Loucy (cell line): ENCODE measurements at regions not wholly inside any gene's neighbourhood (a gene's known extent, or its start where the extent isn't known, plus 50 kb on each side); places are given as distances from the start of the nearest gene placed in this dataset.

Experiments
- EZH2phosphoT487 ChIP-seq: fragments of 200-600 bp; IDR thresholded peaks from 2 replicates; pipeline ENCODE4 v1.6.1; 2018; ENCODE audit warnings: antibody characterized with exemption, mild to moderate bottlenecking, moderate library complexity, borderline replicate concordance
- TF ChIP-seq, protein P1 (sequence below): fragments of 200-600 bp; sonication (generic); conservative IDR thresholded peaks from 2 replicates; pipeline ENCODE4 v1.5.1; 2014; ENCODE audit warnings: mild to moderate bottlenecking, antibody characterized with exemption, low read length

DNA sequence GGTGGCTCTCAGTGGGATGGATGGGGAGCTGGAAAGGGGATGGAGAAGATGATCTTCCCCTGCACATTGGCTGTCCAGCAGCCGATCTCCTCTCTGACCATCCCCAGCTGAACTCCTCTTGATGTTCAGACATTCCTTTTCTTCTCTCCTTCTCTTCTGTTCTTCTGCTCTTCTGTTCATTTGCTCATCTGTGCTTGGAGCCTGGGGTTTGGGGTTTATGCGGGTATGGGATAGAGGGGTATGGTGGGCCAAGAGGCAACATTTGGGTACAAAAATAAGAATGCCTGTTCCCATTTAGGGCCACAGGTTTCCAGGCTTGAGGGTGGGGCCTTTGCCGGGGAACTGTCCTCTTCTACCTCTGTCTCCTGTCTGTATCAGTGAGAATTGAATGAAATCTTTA lies 205.4 kb upstream of the XYLT1 start:
- TF ChIP-seq, protein P1, sequence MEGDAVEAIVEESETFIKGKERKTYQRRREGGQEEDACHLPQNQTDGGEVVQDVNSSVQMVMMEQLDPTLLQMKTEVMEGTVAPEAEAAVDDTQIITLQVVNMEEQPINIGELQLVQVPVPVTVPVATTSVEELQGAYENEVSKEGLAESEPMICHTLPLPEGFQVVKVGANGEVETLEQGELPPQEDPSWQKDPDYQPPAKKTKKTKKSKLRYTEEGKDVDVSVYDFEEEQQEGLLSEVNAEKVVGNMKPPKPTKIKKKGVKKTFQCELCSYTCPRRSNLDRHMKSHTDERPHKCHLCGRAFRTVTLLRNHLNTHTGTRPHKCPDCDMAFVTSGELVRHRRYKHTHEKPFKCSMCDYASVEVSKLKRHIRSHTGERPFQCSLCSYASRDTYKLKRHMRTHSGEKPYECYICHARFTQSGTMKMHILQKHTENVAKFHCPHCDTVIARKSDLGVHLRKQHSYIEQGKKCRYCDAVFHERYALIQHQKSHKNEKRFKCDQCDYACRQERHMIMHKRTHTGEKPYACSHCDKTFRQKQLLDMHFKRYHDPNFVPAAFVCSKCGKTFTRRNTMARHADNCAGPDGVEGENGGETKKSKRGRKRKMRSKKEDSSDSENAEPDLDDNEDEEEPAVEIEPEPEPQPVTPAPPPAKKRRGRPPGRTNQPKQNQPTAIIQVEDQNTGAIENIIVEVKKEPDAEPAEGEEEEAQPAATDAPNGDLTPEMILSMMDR: no peak
- TF ChIP-seq EZH2phosphoT487: no peak
